Fibroblast of skin of abdomen (primary cell): ENCODE measurements at regions not wholly inside any gene's neighbourhood (a gene's known extent, or its start where the extent isn't known, plus 50 kb on each side); places are given as distances from the start of the nearest gene placed in this dataset.
"Not testable (repeated sequence)": the region's sequence is repeated elsewhere in the genome, so short reads cannot be mapped to it uniquely, and the experiment has no call there.

Source experiments
- DNase-seq: peaks from one replicate; pipeline ENCODE4 v3.0.0-alpha.2; 2013

GRCh38 chr5:121373371-121373770, 478.3 kb upstream of the FTMT start:
- no peak for DNase-seq

GRCh38 chr5:121377461-121377860, 474.2 kb upstream of the FTMT start:
- DNase-seq, result no peak

GRCh38 chr5:121378046-121378445, 473.6 kb upstream of the FTMT start:
- DNase-seq, result no peak

- no peak for DNase-seq
Observed at GRCh38 chr5:121378559-121379359, 472.9 kb upstream of the FTMT start.

- no peak for DNase-seq
Observed at GRCh38 chr5:121380066-121380465, 471.6 kb upstream of the FTMT start.

GRCh38 chr5:121384359-121384758, 467.3 kb upstream of the FTMT start:
- no peak for DNase-seq

GRCh38 chr5:121386334-121386733, 465.3 kb upstream of the FTMT start:
- DNase-seq, result no peak

GRCh38 chr5:121396716-121397115, 455.0 kb upstream of the FTMT start:
- no peak for DNase-seq

- DNase-seq, result no peak
Observed at GRCh38 chr5:121399879-121400278, 451.8 kb upstream of the FTMT start.

- no peak for DNase-seq
Observed at GRCh38 chr5:121408778-121409177, 442.9 kb upstream of the FTMT start.

GRCh38 chr5:121415270-121415669, 436.4 kb upstream of the FTMT start:
- no peak for DNase-seq

- no peak for DNase-seq
Observed at GRCh38 chr5:121421646-121422045, 430.0 kb upstream of the FTMT start.

- no peak for DNase-seq
Observed at GRCh38 chr5:121424976-121425375, 426.7 kb upstream of the FTMT start.

- no peak for DNase-seq
Observed at GRCh38 chr5:121426153-121426552, 425.5 kb upstream of the FTMT start.

- DNase-seq, result no peak
Observed at GRCh38 chr5:121429761-121430160, 421.9 kb upstream of the FTMT start.

- DNase-seq, result no peak
Observed at GRCh38 chr5:121430538-121430937, 421.1 kb upstream of the FTMT start.

GRCh38 chr5:121445511-121445910, 406.2 kb upstream of the FTMT start:
- DNase-seq, result no peak

- no peak for DNase-seq
Observed at GRCh38 chr5:121462441-121462840, 389.2 kb upstream of the FTMT start.

- not testable (repeated sequence) for DNase-seq
Observed at GRCh38 chr5:121471222-121471621, 380.5 kb upstream of the FTMT start.

GRCh38 chr5:121478636-121479035, 373.0 kb upstream of the FTMT start:
- DNase-seq, result no peak

GRCh38 chr5:121479337-121479736, 372.3 kb upstream of the FTMT start:
- no peak for DNase-seq

- no peak for DNase-seq
Observed at GRCh38 chr5:121485281-121485680, 366.4 kb upstream of the FTMT start.

GRCh38 chr5:121485999-121486398, 365.7 kb upstream of the FTMT start:
- not testable (repeated sequence) for DNase-seq

- DNase-seq, result no peak
Observed at GRCh38 chr5:121489972-121490371, 361.7 kb upstream of the FTMT start.

GRCh38 chr5:121497176-121497575, 354.5 kb upstream of the FTMT start:
- peak; percentile 10 for DNase-seq
